GM19035 (cell line): ENCODE measurements at regions not wholly inside any gene's neighbourhood (a gene's known extent, or its start where the extent isn't known, plus 50 kb on each side); places are given as distances from the start of the nearest gene placed in this dataset.

Experiments
- ATAC-seq: cut with Tn5 transposase; IDR thresholded peaks from one replicate; pipeline ENCODE4 v1.9.1; 2021; ENCODE audit not compliant: unreplicated experiment

DNA sequence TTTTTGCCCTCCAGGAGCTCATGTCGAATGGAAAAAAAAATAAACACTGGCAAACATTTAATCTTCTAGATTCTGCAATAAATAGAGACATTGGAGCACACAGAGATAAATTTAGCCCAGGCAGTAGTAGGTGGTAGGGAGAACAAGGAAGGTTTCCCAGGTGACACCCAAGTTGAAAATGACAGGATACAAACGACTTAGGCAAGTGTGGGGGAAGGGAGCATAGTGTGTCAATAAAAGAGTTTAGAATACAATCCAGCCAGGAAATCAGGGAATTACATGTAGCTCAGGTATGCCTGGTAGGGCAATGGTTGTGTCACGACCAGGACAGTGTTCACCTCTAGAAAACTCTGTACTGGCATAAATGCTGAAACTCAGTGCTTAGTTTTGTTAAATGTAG lies 364.6 kb upstream of the AGTR1 start:
- ATAC-seq, result no peak

DNA sequence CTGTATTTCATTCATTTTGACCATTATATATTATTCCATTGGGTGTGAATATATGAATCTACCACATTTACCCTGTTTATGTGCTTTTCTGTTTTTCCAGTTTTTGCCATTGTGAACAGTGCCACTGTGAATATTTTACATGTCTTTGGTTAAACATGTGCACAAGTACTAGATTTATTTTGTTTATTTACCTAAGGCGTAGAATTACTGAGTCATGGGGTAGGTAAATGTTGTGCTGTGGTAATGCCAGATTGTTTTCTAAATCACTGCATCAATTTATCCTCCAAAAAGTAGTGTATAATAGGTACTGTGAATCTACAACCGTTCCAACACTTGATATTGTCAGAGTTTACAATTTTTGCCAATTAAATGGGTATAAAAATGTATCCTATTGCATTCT lies 362.1 kb upstream of the AGTR1 start:
- no peak for ATAC-seq

DNA sequence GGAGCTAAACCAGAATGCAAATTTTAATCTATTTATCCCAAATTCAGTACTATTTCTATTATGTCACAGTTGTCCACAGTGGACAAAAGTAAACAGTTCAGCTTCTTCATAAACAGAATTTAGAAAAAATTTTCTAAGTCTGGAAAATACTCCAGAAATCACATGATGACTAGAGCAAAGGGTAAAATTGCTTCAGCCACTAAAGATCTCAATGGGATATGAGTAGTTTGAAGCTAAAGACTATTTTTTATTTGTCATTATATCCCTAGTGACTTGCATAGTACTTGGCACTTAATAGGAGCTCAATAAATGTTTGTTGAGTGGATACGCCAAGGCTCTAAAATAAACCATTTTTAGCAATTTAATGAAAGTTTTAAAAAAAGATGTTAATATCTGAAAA lies 354.3 kb upstream of the AGTR1 start:
- no peak for ATAC-seq

DNA sequence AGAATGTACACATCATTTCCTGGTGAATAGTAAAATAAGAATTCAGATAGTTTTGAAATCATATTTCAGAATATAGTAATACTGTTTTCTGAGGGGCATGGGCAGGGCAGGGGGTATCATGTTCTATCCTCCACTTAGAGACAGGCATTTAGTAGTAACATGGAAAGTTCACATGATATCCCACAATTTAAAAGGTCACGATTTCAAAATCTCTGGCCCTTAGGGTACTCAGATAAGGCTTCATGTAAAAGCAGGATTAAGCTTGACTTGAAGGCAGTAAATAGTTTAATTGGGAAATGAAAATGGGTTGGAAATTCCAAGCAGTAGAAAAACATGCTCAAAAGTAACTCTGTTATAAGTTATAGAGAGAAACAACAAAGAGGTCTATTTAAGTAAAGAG lies 353.2 kb upstream of the AGTR1 start:
- no peak for ATAC-seq

DNA sequence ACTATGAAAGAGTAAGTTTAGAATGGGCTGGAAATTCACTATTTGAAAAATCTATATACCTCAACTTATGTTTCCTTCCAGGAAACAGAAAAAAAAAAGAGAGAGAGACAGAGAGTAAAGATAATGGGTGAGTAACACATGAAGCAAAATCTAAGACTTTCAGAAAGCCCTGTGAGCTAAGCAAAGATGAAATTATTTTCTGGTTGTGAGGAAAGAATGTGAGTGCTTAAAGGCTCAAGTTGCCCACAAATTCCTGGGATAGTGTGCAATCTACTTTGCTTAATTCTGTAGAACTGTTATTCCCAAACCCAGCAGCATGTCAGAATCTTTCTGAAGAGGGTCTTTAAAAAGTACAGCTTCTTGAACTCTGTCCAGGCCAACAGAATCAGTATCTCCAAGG lies 337.7 kb upstream of the AGTR1 start:
- ATAC-seq, result no peak

DNA sequence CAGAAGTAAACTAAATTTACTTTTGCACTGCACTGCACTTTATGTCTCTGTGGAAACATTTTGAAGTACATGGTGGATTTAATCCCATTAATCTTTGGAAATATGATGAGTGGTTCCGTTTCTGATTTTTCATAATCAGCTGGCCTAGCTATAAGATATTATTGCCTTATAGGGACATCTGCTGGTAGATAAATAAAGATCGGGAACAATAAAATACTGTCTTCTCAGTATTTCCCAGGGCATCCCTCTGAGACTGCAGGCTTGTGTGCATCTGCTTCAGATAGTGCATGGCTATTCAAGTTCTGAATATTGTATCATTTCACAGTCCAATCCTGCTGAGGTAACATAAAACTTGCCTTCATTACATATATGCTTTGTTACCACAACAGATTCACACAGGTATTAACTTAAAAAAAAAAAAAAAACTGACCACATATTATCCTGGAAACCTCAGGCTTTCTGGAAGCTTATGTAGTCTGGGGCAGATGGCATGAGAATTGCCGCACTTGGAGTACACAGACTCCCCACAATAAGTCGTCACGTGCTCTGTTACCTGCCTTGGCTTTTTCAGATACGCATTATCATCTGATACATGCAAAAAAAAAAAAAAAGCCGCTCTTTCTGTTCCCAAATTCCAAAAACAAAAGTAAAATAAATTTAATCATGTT lies 330.8 kb upstream of the AGTR1 start:
- ATAC-seq, result no peak

DNA sequence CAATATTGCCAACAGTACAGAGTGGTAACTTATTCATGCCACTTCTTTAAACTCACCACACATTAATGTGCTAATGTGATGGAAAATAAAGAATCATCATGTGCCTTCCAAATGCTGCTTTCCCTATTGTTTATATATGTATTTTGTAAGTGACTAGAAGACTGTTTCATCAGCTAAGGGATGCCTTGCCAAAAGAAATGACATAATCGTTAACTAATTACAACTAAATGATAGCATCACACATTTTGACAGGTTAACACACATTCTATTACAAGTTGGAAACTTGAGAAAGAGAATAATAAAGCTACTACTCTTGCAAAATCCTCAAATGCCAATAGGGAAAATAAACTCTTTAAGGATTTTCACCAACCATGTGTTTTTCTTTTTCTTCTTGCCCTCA lies 329.9 kb upstream of the AGTR1 start:
- no peak for ATAC-seq

DNA sequence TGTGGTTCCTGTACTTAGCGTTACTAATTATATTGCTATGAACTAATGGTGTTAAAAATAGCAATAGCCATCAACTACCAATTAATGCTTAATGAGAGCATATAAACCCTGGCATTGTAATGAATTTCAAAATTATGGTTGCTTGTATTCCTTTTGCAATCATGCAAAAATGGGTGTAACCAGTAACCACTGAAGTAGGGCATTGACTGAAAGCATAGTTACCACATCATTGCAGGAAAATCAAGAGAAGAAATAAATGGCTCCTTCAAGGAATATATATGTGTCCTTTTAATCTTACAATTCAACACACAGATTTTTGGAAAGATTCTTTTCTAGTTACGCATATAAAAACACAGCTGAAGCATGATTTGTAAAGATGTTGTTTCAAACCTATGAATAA lies 328.3 kb upstream of the AGTR1 start:
- no peak for ATAC-seq

DNA sequence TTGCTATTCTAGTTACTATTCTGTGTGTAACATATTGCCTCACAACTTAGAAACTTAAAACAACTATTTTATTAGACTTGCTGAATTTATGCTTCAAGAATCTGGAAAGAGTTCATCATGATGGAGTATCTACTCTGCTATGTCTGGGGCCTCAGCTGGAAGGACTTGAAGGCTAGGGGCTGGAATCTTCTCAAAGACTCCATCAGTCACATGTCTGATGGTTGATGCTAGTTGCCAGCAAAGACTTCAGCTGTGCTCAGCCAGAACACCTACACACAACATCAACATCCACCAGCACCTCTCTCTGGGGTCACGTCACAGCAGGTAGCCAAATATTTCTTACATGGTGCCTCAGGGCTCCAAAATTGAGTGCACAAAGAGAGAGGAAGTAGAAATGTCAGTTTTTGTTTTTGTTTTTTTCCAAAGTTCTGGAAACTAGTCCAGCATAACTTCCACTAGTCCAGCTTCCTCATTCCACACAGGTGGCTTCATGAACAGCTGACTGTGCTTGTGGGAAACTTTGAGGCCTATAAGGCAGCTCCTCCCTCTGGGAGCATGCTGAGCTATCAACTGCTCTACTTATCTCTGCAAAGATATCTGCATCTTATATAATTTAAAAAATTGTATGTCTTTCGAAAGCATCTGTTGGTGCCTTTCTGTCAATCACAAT lies 325.4 kb upstream of the AGTR1 start:
- no peak for ATAC-seq

DNA sequence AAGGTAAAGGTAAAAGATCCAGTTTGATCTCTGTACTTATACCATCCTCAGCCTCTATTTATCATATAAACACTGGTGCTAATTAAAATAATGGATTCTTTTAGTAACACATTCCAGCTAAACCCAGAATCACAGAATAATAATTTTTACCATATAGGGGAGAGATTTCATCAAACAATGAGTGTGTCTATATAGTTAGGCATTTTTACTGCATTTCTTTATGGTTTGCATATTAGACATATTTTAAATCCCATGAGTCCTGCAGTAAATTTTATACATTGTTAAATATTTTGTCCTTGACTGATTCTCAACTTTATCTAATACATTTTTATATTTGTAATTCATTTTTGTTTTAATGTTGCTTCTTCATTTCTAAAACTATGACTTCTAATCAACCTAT lies 323.7 kb upstream of the AGTR1 start:
- ATAC-seq, result no peak

DNA sequence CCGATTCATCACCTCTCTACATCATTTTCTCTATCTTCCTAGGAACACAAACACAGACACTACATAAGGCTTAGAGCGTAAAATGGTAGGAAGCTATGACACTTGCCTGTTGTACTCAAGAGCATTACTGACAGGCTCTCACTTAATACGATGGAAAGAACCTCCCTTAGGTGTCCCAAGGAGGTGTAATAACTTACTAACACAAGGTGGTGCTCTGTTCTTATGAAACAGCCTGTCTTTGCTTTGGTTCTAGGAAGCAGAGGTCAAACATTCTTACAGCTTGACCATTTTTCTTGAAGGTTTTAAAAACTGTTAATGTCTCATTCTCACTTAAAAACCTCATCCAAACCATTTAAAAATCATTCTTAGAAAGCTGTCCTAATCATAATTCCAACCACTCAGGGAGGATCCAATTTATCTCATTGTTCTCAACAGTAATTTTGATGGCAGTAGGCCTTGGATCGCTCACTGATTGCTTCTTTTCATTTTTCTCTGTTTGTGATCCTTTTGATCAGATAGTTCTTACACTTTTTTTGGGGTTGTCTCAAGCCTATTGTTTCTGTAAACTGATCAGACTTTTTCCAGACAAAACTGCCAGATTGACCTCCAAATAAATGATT lies 317.8 kb upstream of the AGTR1 start:
- peak; percentile 93 for ATAC-seq

DNA sequence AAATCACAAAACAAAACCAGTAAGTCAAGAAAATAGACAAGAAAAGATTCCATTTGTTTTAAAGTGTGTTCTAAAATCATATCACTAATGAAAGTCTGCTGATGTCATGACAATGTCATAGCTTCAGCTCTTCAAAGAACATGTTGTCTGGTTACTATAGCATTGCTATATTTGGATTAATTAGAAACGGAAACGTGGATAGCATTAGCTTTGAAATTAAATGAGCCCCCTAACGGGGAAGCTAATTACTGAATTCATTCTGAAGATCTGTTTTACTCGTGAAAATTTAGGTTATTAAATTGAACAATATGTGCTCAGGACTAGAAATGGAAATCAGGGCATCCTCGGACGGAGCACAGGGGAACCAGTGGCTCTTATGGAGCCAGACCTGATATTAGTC lies 316.7 kb upstream of the AGTR1 start:
- no peak for ATAC-seq

DNA sequence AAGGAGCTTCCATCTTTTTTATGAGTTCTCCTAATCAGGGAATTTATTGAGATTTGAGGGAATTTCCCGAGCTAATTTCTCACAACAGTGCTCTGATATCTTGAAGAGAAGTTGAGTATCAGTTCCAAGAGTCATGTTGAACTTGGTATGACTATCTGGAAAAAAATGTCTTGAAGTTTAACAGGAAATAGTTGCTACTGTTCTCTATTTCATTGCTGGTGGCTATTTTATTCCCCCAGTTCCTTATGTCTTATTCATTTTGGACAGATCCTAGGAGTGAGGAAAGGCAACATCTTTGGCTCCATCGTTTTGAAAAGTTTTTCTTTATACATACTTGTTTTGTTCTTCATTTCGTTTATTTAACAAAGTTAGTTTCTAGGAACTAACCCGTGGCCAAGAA lies 307.8 kb upstream of the AGTR1 start:
- ATAC-seq, result no peak

DNA sequence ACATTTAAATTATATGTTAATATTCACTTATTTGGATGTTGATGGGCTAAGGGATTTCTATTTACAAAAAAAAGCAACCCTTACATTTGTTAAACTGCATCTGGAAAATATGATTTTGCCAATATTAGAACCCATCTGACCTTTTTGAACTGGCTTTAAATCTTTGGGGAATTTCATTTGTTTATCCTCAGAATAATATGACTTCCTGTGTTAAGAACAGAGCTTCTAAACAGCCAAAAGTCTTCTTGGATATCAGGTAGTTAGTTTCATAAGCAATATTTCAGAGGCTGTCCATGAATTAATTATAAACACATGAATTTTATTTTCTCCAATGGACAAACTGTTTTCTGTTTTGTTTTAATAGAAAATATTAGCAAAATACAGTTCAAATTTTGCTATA lies 301.9 kb upstream of the AGTR1 start:
- no peak for ATAC-seq

DNA sequence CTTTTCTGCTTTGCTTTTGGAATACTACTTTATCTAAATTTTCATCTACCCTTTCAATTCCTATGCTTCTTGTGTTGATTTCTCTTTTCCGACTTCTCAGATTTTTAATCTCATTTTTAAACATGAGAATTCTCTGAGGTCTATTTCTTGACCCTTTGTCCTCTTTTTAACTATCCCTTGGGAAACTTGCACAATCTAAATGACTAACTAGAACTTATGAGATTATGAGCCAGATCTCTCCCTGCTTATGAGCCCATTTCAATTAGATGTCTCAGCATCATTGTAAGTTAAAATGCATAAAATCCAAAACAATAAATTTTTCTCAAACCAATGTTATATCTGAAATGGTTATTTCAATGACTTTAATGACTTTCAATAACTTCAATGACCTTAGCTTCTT lies 296.9 kb upstream of the AGTR1 start:
- ATAC-seq, result no peak

DNA sequence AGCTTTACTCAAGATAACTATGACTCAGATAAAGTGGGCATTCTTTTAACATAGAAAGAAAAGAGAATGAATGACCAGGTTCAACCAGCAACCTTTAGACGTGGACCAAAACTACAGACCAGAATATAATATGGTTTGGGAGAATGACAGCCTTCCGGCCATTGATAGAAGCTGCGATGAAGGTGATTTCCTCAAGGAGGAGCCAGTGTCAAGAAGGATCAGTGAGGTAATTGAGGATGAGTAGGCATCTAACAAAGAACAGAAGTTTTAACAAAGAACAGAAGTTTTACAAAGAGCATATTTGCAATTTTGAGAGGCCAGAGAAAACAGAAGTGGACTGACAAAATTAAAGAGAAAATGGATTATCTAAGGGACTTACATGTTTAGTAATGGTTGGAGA lies 289.0 kb upstream of the AGTR1 start:
- ATAC-seq, result no peak

DNA sequence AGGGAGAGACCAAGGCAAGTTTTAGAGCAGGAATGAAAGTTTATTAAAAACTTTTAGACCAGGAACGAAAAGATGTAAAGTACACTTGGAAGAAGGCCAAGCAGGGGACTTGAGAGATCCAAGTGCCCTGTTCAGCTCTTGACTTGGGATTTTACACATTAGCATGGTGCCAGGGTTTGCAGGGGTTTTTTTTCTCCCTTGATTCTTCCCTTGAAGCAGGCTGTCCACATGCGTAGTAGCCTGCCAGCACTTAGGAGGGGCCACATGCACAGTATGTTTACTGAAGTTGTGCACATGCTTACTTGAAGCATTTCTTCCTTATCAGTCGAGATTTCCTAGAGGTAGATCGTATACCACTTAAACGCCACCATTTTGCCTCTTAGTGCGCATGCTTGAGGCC lies 277.5 kb upstream of the AGTR1 start:
- no peak for ATAC-seq

DNA sequence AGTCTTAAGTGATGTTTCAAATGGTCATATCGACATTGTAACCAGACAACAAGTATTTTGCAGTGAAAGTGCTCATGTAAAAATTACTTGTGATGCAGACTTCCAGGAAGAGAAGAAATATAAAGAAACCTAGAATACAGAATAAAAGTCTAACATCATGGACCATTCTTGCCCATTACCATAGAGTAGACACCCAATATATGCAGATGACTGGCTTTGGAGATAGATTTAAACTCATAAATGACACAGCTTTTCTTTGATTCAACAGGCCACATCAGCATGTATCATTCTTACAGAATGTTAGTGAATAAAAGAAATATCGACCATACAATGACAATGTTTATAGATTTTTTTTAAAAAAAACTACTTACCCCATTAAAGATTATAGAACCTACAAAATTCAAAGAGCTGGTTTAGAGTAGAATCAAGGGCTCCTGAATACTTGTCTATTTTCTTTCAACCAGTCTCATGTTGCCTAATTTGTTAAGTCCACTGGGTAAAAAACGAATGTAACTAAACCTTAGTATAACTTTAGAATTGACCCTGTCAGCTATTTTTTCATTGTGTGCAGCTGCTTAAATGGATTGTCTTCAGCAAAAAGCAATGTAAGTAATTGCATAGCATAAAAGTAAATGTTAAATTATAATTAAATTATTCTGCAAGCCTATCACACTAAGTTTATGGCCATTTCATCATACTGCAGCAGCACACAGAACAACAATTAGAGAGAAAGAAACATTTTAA lies 268.7 kb upstream of the AGTR1 start:
- no peak for ATAC-seq

DNA sequence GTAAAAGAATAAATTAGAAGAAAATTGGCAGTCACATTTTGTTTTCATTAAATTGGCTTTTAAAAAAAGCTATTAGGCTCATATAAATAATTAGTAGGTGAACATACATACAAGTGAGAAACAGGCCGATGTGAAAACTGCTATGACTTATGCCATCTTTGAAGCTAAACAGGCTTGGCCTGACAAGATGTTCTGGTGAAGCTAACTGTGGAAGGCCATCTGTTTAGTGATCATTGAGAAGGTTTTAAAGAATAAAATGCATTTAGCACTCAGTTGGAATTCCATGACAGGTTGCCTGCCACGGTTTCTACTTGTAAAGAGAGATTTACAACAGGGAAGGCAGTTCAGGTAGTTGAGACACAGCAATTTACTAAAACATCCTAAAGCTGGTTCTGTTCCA lies 264.0 kb upstream of the AGTR1 start:
- ATAC-seq, result no peak

DNA sequence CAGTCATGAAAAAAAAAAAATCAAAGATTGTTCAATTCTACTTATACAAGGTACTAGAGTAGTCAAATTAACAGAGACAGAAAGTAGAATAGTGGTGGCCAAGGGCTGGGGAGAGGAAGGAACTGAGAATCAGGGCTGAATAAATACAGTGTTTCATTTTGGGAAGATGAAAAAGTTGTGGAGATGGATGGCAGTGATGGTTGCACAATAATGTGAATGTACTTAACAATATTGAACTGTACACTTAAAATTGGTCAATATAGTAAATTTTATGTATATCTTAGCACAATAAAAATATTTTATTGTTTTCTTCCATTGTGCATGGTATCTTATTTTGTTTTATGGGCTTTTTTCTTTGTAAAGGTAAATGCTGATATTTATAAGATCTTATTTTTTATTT lies 262.2 kb upstream of the AGTR1 start:
- ATAC-seq, result no peak

DNA sequence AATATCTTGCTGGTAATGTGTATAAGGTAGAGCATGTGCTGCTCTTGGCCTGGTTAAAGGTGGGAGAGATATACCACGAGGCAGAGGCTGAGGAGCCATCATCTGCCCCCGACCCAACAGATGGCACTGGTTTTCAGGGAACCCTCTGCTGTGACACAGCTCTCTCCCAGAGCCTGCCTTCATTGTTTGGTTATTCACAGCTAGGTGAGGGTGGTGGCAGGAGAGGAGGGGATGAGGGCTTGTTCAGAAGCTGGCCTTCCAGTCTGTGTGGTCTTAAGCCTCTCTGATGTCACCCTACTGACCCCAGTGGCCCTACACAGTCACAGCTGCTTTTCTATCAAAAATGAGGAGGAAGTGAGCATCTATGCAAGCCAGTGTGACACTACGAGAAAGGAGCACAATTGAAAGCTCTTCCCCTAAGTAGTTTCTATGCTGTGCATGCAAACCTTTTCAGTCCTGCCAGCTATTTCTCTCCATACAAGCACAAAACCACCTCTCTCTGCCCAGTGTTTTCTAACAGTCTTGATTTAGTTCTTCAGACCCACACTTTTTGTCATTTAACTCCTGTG lies 258.4 kb upstream of the AGTR1 start:
- no peak for ATAC-seq

DNA sequence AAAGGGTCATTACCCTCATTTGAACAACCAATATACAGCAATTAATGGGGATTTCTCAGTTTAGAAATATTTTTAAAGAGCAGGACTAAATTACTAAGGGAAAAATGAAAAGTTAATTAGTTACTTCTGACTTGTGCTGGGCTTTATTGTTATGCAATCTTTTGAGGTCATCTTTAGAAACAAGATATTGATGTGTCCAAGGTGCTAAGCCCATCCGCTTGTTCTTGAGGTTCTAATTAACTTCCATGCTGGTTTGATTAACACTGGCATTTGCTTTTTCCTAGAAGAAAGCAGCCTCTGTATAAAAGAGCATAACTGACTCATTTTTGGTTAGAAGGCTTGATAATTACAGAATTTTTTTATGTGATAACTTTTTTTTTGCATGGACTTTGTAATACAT lies 256.5 kb upstream of the AGTR1 start:
- no peak for ATAC-seq
